ENCODE measurements at regions not wholly inside any gene's neighbourhood (a gene's known extent, or its start where the extent isn't known, plus 50 kb on each side); places are given as distances from the start of the nearest gene placed in this dataset.
"Not testable (repeated sequence)": the region's sequence is repeated elsewhere in the genome, so short reads cannot be mapped to it uniquely, and the experiment has no call there.

DNA sequence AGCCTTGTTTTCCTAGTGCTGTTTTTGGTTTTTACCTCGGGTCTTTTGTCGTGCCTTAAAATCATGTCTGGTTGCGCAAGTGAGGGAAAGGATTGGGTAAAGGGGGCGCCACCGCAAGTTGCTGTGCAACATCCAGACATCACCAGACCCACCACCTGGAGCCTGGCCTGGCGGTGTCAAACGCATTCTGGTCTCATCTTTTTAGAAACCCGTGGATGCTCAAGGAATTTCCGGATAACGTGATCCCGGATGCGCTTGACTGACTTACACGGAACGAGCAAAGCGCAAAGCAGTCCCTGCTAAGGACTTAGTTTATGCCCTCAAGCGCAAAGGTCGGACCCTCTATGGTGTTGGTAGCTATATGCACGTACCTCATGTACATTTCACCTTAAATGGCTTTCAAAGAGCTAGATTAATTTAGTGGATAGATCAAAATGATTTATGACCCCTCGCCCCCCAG is 105.2 kb downstream of the OR2B2 start:
- no peak for DNase-seq (ENCODE audit: low read depth)

DNA sequence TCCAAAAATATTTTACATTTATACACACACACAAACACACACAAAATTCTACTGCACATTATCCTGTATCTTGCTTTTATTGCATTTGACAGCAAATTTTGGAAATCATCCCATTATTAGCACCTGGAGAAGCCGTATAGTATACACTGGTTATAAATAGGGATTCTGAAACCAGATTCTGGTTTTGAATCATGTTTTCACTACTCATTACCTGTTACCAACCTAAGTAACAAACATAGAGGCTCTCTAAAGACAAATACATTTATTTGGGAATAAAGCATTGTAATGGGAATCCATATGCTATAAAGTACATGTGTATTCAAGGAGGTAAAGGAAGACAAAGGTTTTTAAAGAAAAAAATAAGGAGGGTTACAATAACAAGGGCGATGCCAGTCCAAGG is 106.8 kb downstream of the OR2B2 start:
- DNase-seq (ENCODE audit: low read depth) = no peak

DNA sequence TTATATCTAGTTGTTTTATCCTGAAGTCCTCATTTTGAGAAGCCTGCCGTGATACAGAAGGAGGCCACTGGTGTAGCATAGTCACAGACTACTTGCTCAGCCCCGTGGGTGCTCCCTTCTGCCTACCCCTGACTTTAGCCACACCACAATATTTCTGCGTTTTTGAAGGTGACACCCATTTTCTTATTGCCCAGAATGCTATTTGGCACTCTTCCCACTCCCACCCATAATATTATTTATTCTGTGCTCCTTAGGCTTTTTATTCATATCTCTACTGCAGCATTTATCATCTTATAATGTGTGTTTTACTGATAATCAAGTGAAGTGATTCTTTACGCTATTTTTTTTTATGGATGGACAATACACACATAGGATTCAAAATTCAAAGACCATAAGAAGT is 107.3 kb downstream of the OR2B2 start:
- no peak for DNase-seq (ENCODE audit: low read depth)

DNA sequence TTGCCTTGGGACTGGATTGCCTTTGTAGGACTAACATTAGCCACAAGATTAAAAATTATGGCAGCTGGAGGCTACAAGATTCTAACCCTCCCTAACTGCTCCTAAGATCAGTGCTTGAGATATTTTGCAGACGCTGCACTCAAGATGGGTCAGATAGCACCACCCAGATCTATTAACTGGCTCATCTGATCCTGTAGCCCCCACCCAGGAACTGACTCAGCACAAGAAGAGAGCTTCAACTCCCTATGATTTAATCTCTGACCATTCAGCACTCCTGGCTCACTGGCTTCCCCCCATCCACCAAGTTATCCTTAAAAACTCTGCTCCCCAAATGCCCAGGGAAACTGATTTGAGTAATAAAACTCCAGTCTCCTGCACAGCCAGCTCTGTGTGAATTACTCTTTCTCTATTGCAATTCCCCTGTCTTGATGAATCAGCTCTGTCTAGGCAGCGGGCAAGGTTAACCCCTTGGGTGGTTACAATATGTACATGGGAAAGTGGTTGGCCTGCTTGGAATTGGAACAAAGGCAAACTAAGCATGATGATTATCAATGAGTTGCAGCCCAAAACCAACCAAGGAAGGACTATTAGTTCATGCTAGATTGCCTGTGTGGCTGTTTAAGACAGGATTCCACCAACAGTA is 111.3 kb downstream of the OR2B2 start:
- no peak for DNase-seq (ENCODE audit: low read depth)

DNA sequence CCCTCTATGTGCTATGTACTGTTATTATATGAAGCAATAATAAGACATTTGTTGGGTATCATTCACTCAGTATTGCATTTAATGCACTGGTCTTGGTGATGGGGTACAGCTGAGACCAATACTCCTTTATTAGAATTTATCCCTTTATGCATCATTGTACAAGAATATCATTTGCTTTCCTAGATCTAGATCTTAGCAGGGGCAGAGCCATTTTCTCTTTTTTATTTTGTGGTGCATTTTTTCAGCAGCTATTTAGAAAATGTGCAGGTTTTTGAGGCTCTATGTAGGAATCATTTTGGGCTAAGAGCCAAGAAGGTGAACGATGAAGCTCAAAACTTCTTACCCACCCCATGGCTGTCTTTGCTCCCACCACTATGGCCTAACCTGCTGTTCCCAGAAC is 114.2 kb downstream of the OR2B2 start:
- no peak for DNase-seq (ENCODE audit: low read depth)

DNA sequence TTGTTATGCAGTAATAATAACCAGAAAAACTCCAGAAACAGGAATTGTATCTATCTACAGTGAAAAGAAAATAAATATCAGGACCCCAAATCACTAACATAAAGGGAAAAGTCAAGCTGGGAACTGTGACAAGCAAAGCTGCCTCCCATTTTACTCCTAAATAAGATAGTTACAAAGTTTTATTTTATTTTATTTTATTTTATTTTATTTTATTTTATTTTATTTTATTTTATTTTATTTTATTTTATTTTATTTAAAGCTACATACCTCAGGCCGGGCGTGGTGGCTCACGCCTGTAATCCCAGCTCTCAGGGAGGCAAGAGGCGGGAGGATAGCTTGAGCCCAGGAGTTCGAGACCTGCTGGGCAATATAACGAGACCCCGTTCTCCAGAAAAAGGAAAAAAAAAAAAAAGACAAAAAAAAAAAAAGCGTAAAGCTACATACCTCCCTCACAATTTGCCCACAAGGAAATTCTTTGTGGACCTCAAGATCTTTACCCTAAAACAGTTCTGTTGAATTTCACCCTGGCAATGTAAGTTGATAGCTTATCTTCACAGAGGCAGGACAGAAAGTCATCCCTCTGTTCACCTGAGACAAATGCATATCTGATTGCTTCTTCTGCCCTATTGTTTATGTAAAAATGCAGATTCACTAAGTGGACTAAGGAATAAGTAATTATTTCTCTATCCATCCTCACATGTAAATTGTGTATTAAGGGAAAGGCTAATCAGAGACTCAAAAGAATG is 115.3 kb downstream of the OR2B2 start:
- DNase-seq (ENCODE audit: low read depth) = not testable (repeated sequence)

DNA sequence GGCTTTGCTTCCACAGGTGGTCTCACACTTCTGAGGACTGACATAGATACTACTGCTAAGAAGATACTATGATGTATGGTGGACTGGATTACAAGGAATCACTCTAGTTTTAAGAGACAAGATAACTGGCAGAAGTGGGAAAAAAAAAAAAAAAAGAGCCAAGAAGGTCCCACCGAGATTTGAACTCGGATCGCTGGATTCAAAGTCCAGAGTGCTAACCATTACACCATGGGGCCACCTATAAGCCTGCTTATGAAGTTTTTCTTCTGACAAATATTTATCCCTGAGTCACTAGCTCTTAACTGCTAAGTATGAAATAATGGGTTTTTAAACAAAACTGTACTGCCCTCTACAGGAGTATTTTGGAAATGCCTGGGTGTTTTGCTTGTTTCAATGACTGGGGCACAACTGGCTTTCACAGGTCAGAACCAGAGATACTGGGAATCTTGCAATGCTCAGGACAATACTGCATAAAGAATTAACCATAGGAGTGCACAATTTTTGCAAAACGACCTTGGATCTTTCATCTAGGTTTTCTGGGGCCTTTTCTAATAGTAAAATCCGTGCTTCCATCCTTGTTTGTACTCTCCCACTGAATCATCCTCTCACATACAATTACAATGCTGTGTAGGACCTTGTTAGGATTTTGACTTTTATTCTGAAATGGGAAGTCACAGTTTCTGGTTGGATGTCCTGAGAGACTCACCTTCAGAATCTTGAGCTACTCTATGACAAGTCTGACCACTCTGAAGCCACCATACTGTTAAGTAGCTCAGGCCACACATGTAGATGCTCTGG is 116.3 kb downstream of the OR2B2 start:
- peak; percentile 77 for DNase-seq (ENCODE audit: low read depth)

DNA sequence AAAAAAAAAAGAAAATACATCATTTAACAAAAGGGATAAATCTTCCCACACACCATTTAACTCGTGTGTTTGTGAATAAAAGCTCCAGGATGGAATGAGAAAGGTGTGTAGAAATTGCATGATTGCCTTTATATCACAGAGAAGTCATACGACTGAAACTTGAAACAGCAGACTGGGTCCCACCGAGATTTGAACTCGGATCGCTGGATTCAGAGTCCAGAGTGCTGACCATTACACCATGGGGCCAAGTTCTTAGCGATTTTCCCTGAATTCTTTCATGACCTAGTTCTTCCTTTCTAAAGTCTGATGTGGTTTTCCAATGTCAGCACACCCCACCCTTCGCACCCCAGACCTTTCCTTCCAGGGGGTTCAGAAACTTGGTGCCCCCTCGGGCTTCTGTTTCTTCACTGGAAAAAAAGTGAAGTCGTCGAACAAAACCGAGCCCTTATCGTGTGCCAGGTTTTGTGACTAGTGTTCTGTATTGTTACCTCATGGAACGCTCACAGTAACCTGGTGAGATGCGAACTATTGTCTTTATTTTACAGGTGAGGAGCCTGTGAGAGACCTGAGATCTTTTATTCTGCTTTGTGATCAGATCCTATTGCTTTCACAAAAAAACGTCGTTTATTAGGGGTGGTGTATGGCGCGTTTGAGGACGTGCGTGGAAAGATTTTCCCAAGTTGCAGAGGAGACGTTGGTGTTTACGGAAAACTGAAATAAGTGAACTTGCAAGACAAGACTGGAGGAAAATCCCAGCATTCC is 120.8 kb downstream of the OR2B2 start:
- no peak for DNase-seq (ENCODE audit: low read depth)

DNA sequence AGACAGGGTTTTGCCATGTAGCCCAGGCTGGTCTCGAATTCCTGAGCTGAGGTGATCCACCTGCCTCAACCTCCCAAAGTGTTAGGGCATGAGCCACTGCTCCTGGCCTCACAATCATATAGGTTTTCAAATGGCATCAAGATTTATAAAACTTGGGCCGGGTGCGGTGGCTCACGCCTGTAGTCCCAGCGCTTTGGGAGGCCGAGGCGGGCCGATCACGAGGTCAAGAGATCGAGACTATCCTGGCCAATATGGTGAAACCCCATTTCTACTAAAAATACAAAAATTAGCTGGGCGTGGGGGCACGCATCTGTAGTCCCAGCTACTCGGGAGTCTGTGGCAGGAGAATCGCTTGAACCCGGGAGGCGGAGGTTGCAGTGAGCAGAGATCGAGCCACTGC is 123.8 kb downstream of the OR2B2 start:
- DNase-seq (ENCODE audit: low read depth) = not testable (repeated sequence)

DNA sequence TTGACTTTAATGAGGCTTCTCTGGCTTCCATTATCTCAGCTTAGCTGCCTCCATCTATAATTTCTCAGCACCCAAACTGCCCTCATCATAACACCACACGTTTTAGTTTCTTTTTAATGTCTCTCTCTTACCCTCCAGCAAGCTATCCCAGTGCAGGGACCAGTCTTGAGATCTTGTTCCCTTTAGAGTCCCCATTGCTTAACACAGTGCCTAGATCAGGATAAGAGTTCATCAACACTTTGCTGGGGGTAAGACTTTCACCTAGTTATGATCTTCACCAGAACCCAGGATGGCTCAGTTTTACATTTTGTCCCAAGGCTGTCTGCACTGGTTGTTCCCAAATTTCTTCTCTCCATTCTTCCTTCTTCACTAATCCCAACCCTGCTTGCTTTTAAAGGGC is 126.1 kb downstream of the OR2B2 start:
- DNase-seq (ENCODE audit: low read depth) = no peak

DNA sequence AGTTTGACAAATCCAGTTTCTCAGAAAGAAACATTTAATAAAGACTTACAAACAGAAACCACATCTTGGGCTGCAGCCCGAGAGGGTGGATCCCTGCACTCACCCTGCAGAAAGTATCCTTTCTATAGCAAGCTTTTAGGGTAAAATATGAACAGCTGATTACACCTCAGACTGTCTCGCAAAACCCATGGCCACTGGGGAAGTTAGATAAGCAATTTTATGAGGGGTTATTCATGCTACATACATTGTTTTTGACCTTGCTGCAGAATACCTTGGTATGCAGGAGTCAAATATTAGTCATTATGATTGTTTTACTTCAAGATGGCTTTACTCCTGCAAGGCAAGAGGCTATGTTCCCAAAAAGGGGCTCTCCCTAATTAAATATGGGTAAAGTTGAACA is 126.9 kb downstream of the OR2B2 start:
- no peak for DNase-seq (ENCODE audit: low read depth)

DNA sequence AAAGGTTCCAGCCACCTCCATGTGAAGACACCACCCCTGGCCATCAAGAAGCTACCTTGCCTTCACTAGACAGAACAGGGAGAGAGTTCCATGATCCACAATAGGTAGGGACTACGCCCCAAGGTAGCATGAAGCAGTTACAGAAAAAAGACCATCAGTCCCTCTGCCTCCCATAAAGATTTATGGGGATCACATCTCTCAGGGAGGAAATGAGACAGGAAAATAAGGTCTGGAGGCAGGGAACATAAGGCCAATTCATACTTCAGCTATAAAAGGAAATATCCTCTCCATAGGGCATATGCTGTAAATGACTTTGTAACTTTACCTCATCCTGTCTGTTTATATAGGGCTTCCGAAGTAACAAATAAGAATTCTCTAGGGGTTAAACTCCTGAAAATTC is 129.4 kb downstream of the OR2B2 start:
- no peak for DNase-seq (ENCODE audit: low read depth)

DNA sequence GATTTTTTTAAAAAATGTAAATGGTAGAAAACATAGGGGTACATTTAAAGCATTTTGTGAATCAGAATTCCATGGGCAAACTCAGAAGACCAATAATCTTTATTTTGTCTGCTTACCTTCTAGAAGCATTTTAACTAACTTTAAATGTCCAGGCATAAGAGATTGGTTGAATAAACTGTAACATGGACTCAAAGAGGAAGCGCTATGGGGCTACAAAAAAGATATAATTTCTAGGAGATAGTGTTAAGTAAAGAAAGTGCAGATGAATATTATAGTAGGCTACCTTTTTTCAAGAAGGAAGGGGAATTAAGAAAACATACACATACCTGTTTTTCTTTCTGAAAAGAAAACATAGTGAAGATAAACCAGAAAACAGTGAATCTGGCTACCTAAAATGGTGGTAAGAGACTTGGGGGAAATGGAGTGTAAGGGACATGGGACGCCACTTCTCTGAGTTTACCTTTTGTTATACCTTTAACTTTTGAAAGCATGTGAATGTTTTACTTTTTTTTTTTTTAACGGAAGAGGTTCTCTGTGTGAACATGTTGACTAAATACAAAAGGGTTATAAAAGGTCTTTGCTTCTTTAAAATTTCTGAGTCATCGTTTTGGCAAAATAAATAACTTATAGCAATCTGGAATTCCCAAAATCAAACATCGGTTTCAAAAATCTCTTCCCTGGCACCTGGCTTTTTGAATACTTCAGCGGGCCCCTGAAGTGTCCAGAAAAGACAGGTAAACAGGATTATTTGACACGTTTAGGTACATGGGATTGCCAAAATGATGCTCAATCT is 133.4 kb downstream of the OR2B2 start:
- no peak for DNase-seq (ENCODE audit: low read depth)

DNA sequence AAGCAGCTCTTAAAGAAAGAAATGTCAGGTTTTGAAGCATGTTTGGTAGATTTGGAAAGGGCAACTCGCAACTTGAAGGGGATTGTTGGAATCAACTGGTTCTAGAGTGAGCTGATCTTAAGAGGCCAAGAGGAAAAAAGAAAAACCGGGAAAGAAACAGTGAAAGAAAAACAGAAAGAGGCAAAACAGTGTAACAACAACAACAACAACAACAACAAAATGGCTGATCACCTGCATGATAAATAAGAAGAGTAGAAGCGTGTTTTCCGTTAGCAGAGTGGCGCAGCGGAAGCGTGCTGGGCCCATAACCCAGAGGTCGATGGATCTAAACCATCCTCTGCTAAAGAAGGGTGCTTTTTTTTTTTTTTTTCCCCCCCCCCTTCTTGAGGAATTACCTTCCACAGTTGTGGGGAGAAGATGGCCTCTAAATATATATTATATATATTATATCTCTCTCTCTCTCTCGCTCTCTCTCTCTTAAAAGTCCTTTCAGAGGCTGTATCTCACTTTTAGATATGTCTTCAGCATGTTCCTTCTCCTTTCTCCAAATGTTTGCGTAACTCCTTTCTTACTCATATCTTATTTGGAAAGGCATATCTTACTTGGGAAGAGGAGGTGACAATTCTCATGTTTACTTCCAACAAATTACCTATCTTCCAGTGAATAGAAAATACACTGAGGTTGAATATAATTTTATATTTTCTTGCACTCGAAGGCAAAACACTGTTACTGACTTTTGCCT is 134.4 kb downstream of the OR2B2 start:
- DNase-seq (ENCODE audit: low read depth) = no peak

DNA sequence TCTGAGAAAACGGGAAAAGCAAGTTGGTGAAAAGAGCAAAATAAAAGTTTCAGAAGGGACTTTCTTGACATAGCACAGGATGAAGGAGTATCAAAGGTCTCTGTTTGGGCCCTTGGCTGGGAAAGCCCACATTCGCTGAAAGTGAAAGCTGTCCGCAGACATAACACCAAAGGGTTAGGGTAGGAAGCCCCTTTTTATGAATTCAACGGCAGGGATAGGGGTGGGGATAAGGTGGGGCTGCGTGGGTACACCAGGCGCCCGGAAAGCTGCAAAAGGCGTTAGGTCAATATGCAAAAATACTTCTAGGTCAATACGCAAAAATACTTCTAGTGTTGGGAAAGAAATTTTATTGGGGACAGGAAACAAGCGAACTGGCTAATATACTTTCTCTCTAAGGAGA is 135.1 kb downstream of the OR2B2 start:
- no peak for DNase-seq (ENCODE audit: low read depth)

DNA sequence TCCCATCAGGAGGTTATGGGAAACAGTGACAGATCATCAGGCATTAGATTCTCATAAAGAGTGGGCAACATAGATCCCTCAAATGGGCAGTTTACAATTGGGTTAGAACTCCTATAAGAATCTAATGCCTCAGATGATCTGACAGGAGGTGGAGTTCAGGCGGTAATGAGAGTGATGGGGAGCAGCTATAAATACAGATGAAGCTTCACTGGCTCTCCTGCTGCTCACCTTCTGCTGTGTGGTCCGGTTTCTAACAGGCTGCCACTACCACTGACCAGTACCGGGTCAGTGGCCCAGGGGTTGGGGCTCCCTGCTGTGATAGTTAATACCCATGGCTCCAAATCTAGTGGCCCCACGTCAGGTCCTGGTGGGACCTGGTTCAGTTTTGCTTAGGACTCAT is 135.7 kb downstream of the OR2B2 start:
- no peak for DNase-seq (ENCODE audit: low read depth)

DNA sequence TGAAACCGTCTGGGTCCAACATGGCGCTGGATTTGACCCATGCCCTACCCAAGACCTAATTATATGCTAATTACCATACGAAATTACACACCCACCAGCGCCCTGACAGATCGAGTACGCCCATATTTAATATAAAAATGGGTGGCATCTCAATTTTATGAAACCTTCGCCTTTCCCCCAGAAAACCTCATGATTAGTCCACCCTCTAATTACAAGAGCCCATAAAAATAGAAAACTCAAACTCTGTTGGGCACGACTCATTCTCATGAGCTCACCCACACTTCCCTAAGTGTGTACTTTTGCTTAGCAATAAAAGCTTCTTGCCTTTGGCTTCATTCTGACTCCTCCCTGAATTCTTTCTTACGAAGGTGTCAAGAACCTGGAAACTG is 136.4 kb downstream of the OR2B2 start:
- DNase-seq (ENCODE audit: low read depth) = no peak

DNA sequence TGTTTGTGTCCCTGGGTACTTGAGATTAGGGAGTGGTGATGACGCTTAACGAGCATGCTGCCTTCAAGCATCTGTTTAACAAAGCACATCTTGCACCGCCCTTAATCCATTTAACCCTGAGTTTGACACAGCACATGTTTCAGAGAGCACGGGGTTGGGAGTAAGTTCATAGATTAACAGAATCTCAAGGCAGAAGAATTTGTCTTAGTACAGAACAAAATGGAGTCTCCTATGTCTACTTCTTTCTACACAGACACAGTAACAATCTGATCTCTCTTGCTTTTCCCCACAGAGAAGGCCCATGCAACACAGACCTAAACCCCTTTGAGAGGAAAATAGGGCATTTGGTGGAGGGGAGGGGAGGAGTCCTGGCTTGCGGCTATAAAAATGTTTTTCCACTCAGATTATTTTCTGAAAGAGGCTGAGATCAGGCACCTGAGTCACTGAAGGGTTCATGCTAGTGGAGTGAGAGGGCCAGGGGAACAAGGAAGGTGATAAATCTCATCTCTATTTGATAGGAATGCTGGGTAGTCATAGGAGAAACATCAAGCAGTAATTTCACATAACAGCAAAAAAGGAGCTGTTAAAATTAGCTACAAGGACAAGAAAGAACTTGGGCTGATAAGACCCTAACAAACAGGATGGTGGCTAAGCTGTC is 136.9 kb downstream of the OR2B2 start:
- not testable (repeated sequence) for DNase-seq (ENCODE audit: low read depth)

DNA sequence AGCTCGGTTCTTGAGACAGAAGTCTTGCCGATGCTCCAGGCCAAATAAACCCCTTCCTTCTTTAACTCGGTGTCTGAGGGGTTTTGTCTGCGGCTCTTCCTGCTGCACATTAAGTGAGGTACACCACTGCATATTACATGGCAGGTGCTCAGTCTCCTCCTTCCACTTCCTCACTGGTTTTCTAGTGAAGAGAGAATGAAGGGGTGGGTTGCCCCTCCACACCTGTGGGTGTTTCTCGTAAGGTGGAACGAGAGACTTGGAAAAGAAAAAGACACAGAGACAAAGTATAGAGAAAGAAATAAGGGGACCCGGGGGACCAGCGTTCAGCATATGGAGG is 138.0 kb downstream of the OR2B2 start:
- not testable (repeated sequence) for DNase-seq (ENCODE audit: low read depth)

DNA sequence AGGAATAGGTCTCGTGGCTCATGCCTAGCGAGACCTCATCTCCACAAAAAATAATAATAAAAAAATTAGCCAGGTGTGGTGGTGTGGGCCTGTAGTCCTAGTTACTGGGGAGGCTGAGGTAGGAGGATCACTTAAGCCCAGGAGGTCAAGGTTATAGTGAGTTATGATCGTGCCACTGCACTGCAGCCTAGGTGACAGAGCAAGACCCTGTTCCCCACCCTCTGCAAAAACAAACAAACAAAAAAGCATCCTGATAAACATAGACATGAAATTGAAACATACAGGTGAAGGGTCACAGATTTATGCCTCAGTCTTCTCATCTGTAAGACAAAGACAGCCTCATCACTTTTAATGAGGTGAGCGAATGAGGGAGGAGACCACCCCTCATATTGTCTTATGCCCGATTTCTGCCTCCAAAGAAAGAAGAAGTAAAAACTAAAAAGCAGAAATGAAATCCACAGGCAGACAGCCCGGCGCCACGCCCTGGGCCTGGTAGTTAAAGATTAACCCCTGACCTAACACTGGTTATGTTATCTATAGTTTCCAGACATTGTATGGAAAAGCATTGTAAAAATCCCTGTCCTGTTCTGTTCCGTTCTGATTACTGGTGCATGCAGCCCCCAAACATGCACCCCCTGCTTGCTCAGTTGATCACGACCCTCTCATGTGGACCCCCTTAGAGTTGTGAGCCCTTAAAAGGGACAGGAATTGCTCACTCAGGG is 138.5 kb downstream of the OR2B2 start:
- not testable (repeated sequence) for DNase-seq (ENCODE audit: low read depth)
